HG02678 (cell line): ENCODE measurements at regions not wholly inside any gene's neighbourhood (a gene's known extent, or its start where the extent isn't known, plus 50 kb on each side); places are given as distances from the start of the nearest gene placed in this dataset.
A peak's percentile ranks its signal among the peaks of the same experiment; 100 is the strongest.

Source experiments
- ATAC-seq: cut with Tn5 transposase; IDR thresholded peaks from one replicate; pipeline ENCODE4 v1.9.1; 2021; ENCODE audit warnings: mild to moderate bottlenecking, moderate library complexity; ENCODE audit not compliant: unreplicated experiment

DNA sequence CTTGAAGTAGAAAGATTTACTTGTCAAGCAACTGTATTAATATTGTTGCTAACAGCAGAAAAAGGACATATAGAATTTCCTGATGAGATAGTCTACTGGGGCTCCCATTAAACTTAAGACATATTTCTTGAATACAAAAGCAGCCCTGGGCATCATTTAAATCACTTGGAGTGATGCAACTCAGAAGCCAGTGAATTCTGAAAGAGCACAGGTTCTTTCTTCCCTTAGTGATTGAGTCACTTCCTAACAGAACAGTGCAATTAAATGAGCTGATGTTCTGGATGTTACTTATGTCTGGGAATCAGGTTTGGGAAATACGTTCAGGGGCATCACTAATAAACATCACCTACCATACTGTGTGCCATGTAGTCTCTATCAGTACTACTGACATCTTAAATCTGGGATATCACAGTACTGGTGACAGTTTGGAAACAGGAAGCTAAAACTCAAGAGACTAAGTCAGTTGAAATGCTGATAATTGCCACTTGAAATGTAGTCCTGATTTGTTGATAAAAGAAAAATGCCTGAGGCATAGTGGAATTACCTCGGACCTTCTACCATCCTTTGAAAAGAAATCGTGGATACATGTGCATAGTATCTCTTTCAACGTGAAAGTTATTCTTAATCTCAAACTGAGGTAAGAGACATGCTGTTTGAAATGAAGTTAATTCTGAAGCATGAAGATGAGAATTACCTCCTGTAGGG lies 249.2 kb upstream of the GPRIN3 start:
- no peak for ATAC-seq

DNA sequence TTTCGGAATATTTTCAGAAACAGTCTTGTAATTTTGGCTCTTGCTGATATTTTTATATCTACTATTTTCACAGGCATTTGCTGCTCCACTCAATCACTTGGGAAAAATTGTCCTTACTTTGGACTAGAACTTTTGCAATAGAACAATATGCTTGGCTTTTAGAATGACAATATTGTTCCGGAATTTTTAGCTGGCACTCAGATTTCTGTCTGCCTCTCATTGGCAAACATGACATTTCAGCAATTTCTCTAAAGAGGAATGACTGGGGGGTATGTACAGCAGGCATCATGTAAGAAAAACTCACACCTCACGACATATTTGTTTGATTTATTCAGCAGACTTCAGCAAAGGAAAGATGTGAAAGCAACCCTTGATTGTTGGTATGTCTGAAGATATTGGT lies 243.6 kb upstream of the GPRIN3 start:
- ATAC-seq: no peak

GRCh38 chr4:89549907-89550306 lies 242.3 kb upstream of the GPRIN3 start:
- no peak for ATAC-seq

DNA sequence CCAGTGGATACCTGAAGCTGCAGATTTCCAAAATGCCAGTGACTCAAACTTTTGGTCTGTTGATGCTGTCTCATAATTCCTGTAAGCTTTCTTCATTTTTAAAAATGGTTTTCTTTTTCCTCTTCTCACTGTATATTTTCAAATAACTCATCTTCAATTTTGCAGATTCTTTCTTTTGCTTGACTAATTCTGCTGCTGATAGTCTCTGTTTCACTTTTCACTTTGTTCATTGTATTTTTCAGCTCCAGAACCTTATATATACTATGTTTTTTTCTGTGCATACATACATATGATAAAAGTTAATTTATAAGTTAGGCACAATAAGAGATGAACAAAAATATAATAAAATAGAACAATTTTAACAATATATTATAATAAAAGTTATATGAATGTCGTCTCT lies 237.7 kb upstream of the GPRIN3 start:
- ATAC-seq: no peak

DNA sequence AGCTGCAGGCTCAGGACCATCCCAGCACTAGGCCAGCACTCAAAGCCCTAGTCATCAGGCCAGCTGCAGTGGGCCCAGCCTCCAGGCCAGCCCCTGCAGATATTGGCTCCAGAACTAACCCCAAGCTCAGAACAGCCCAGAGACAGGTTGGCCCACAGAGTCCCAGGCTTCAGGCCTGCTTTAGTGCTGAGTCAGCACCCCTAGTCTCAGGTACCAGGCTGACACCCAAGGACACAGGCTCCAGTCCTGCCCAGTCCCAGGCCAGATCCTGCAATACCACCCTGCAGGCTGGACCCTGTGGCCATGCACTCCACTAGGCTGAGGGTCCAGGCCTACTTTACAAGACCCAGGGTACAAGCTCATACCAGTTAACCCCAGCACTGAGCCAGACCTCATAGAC lies 234.4 kb upstream of the GPRIN3 start:
- ATAC-seq: no peak

DNA sequence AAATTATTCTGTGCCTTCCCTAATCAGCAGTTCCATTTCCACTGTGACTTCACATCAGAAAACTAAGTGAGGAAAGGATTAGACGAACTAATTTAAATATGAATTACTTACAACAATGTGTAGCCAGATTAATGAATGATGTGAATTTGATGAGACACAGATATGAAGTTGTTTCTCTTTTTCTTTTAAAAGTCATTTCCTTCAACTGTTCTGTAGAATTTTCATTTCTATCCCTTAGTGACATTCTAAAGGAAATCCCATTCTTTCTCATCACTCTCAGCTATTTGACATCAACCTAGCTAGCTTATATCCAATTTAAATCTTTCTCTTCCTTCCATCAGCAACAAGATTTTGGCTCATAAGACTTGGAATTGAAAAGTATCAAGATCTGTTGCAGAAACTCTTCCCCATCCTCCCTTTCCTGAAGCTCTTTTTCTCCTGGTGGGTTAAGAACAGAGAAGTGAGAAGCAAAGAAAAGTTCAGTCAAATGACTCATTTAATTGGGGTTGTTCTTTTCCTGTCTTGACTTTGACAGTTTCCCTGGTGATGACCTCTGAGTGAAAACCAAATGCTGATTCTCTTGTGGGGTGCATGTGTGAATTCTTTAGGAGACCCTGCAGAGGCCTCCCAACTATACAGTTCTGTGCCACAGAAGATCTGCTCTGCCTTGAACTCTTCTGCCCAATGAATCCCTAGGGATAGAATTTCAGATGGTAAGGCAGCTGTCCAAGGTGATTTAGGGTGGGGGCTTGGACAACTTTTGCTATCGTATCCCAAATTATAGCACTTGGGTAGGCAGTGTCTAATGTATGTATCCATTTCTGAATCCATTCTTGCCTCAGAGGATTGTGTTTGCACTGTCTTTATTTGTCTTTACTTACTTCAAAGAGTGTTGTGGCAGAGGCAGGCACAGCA lies 232.5 kb upstream of the GPRIN3 start:
- no peak for ATAC-seq

DNA sequence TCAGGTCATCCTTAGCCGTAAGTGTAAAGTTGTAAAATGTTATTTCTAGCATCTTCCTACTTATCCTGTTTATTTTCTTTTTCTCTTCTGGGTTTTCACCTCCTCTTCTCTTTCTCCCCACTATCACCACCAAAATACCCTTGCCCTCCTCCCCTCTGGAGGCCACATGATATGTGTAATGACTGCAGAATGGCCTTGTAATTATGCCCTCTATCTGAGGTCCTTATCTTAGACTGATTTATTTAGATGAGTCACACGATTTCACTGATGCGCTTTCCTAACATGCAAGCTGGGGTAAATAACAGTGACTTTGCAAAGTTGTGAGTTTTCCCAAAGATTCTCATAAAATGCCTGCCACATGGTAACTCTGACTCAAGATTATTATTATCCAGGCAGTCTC lies 231.8 kb upstream of the GPRIN3 start:
- ATAC-seq: no peak

DNA sequence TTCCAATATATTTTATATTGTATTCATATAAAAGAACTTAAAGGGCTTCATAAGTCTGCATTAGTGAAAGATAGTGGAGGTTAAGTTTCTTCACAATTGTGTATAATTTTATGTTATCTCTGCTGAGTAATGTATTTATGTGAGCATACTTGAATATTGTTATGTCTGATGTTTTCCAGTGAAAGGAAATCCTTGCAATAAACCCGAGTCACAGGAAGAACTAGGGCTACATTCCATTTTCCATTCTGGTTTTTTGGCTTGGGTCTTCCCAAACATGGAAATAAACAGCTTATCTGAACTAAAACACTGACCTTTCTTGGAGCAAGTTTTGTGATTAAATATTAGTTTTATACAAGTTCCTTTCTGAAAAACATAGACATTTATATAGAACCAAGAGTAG lies 231.3 kb upstream of the GPRIN3 start:
- ATAC-seq: no peak

GRCh38 chr4:89538171-89538570 lies 230.6 kb upstream of the GPRIN3 start:
- no peak for ATAC-seq

GRCh38 chr4:89537281-89537680 lies 229.7 kb upstream of the GPRIN3 start:
- no peak for ATAC-seq

- ATAC-seq: no peak
These were observed 227.7 kb upstream of the GPRIN3 start for GRCh38 chr4:89535251-89535650.

DNA sequence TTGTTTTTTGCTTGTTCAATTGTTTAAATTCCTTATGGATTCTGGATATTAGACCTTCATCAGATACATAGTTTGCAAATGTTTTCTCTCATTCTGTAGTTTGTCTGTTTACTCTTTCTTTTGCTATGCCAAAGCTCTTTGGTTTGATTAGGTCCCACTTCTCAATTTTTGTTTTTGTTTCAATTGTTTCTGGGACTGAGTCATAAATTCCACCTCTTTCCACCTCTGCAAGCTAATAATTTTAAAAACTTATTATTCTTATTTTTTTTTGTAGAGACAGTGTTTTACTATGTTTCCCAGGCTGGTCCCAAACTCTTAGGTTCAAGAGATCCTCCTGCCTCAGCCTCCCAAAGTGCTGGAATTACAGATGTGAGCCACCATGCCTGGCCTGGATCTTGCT lies 226.8 kb upstream of the GPRIN3 start:
- no peak for ATAC-seq

DNA sequence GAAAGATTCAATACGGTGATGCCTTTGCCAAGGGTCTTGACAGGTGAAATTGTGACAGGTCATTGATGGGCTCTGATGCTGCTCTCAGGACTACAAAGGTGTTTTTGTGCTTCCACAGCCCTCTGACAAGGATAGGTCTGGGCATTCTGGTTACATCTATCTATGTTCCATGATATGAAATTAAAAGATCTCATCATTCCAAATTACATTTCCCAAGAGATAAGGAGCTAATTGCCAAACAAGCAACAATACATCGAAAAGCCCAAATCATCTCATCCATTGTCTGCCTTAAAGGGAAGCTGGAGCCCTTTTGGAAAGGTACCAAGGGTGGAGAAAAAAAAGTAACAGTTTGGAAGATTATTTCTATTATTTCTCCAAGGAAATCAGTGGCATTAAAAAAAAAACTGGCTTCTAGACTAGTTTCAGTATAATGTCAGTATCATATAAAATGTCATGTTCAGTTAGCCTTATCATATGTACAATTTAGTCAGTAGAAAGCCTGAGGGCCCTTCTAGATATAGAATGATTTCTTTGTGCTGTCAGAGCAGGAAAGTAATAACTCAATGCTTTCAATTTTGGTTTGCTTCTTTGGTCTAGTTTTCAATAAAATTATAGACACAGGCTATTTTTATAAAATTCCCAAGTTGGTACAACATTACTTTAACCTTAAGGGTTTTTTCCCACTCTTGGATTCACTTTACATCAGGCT lies 224.5 kb upstream of the GPRIN3 start:
- no peak for ATAC-seq

DNA sequence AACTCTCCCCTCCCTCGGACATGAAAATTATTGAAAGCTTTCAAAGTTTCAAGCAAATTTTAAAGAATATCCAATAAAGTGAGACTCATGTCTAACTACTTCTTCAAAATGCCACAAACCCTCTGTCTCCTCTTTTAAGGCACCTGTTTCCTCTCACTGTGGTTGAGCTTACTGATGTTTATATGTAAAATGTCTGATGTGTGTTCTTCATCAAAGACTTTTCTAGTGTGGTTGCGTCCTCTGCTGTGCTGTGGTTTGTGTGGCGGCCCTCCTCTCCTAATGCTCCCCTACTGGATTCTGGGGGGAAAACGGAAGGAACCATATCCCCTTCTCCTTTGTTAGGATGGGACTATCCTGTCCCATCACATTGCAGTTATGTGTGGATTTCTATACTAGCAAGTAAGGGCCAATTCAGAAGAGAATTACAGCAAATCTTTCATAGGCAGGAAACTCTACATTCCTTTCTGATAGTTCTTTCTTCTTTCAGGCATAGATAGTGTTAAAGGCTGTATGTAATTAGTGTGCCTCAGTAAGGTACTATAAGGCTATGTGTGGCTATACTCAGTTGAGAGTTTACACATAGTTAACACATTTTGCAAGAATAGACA lies 221.0 kb upstream of the GPRIN3 start:
- no peak for ATAC-seq

DNA sequence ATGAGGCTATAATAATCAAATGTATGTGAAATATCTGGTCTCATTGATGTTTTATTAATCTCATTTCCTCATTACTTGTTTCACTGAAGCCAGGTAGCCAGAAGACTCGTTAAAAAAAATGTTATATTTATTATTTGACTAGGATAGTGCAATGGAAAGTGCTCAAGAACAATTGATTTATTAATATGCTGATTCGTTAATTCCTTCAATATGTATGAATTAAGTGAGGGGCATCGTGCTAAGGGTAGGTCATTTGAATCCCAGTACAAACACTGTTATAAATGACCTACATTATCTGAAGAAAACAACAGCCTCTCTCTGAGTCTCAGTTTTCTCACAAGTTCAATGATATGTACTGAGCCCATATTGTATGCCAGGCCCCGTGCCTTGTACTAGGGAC lies 214.2 kb upstream of the GPRIN3 start:
- no peak for ATAC-seq

GRCh38 chr4:89519771-89520320 lies 212.2 kb upstream of the GPRIN3 start:
- no peak for ATAC-seq

DNA sequence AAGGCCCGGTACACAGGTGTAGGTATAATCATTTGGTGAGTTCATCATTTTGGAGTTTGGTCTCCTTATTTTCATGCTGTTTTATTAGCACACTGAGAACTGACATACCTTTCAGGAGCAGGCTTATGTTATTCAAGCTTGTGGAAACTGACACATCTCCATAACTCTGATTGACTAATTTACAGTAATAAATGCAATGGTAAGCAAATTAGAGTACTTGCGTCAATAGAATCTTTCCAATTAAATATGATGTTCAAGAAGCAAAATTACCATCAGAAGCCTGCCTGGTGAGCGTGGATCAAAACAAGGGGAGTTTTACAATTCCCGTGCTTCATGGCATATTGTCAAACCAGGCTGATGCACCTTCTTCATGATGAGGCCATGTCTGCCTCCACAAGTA lies 210.7 kb upstream of the GPRIN3 start:
- ATAC-seq: no peak

GRCh38 chr4:89514811-89515210 lies 207.2 kb upstream of the GPRIN3 start:
- ATAC-seq: no peak

- no peak for ATAC-seq
These were observed 204.2 kb upstream of the GPRIN3 start for GRCh38 chr4:89511776-89512175.

GRCh38 chr4:89509708-89510281 lies 202.2 kb upstream of the GPRIN3 start:
- peak; percentile 99 for ATAC-seq
